B cell (primary cell): ENCODE measurements at regions not wholly inside any gene's neighbourhood (a gene's known extent, or its start where the extent isn't known, plus 50 kb on each side); places are given as distances from the start of the nearest gene placed in this dataset.

Experiments
- ATAC-seq: fragments of 200-7000 bp; cut with Tn5 transposase; one replicate; pipeline ENCODE4 v1.10.0; 2021; ENCODE audit warnings: low read depth, mild to moderate bottlenecking, moderate number of reproducible peaks, moderate library complexity
- CTCF ChIA-PET: fragments of 350-600 bp; sonication (Branson Sonifier 250); formaldehyde crosslinking; loops from one replicate; lab custom pipeline; 2021; ENCODE audit warnings: antibody characterized with exemption, inconsistent platforms; lab: Charles Lee
- POLR2A ChIA-PET: fragments of 350-600 bp; sonication (Branson Sonifier 250); formaldehyde crosslinking; loops from one replicate; lab custom pipeline; 2021; ENCODE audit warnings: antibody characterized with exemption; lab: Charles Lee
- DNase-seq: peaks from one replicate; pipeline ENCODE4 v3.0.0; 2013
- H2AFZ ChIP-seq: 2 replicates; pipeline ENCODE4 v1.6.1; 2012; ENCODE audit warnings: mild to moderate bottlenecking, low read depth, low read length; ENCODE audit not compliant: insufficient read depth, poor library complexity, severe bottlenecking
- H3K27ac ChIP-seq, 2 donors: 1 replicate in 1 of 2; 2 replicates in 1 of 2; pipeline ENCODE4 v1.5.1; 2012 to 2013; ENCODE audit warnings: low read length in 2 of 2, mild to moderate bottlenecking in 2 of 2, moderate library complexity in 1 of 2
- H3K27me3 ChIP-seq, 4 experiments: fragments of 200-600 bp in 1 of 4; sonication (generic) in 1 of 4; replicated peaks in 1 of 4; 1 replicate in 2 of 4; 2 replicates in 2 of 4; pipeline versions ENCODE4 v1.6.1 to v1.7.0; 2013 to 2016; ENCODE audit warnings: low read length in 3 of 4, mild to moderate bottlenecking in 2 of 4, mixed read lengths in 1 of 4, moderate library complexity in 1 of 4; ENCODE audit not compliant: insufficient read depth in 4 of 4, control insufficient read depth in 3 of 4; ENCODE audit errors: control extremely low read depth in 1 of 4
- H3K36me3 ChIP-seq, 2 experiments: replicated peaks in 1 of 2; 1 replicate in 1 of 2; 2 replicates in 1 of 2; pipeline versions ENCODE4 v1.6.1 to v1.7.1; 2013; ENCODE audit warnings: low read length in 1 of 2; ENCODE audit not compliant: insufficient read depth in 2 of 2, control insufficient read depth in 1 of 2; ENCODE audit errors: control extremely low read depth in 1 of 2, extremely low read depth in 1 of 2
- H3K4me1 ChIP-seq, 2 donors: fragments of 200-600 bp in 1 of 2; sonication (generic) in 1 of 2; 1 replicate in 1 of 2; 2 replicates in 1 of 2; pipeline versions ENCODE4 v1.5.1 to v1.6.1; 2013 to 2017; ENCODE audit warnings: low read length in 2 of 2; ENCODE audit not compliant: control insufficient read depth in 2 of 2, insufficient read depth in 2 of 2
- H3K4me2 ChIP-seq: replicated peaks from 2 replicates; pipeline ENCODE3; 2012; ENCODE audit warnings: mild to moderate bottlenecking, low read depth, low read length; ENCODE audit not compliant: poor library complexity, severe bottlenecking
- H3K4me3 ChIP-seq, 5 experiments: fragments of 200-600 bp in 1 of 5; sonication (generic) in 1 of 5; 1 replicate in 3 of 5; 2 replicates in 2 of 5; pipeline versions ENCODE4 v1.5.1 to v1.7.0; 2011 to 2016; ENCODE audit warnings: low read length in 4 of 5, mild to moderate bottlenecking in 4 of 5, low read depth in 2 of 5, control low read depth in 1 of 5, moderate library complexity in 1 of 5; ENCODE audit not compliant: insufficient read depth in 1 of 5; ENCODE audit errors: control extremely low read depth in 1 of 5, extremely low read depth in 1 of 5
- H3K79me2 ChIP-seq: fragments of 200-600 bp; sonication (generic); one replicate; pipeline ENCODE4 v1.6.0; 2016; ENCODE audit warnings: low read length; ENCODE audit not compliant: control insufficient read depth, insufficient read depth
- H3K9ac ChIP-seq: fragments of 200-600 bp; sonication (generic); 2 replicates; pipeline ENCODE4 v1.6.1; 2017; ENCODE audit warnings: mild to moderate bottlenecking, low read length, moderate library complexity
- H3K9me3 ChIP-seq, 3 donors: one replicate each; pipeline versions ENCODE4 v1.6.1 to v1.7.1; 2013; ENCODE audit warnings: low read length in 2 of 3; ENCODE audit not compliant: control insufficient read depth in 2 of 3, insufficient read depth in 1 of 3; ENCODE audit errors: control extremely low read depth in 1 of 3
- H4K20me1 ChIP-seq: 2 replicates; pipeline ENCODE4 v1.6.0; 2012; ENCODE audit warnings: mild to moderate bottlenecking, low read length; ENCODE audit not compliant: insufficient read depth, control insufficient read depth, poor library complexity, severe bottlenecking
- H3K27ac Mint-ChIP-seq: one replicate; pipeline ENCODE4 v1.8.0; 2021; ENCODE audit warnings: mixed read lengths
- H3K27me3 Mint-ChIP-seq: one replicate; pipeline ENCODE4 v1.8.0; 2021; ENCODE audit warnings: mixed read lengths
- H3K4me1 Mint-ChIP-seq: one replicate; pipeline ENCODE4 v1.8.0; 2021; ENCODE audit warnings: mixed read lengths
- H3K4me3 Mint-ChIP-seq: one replicate; pipeline ENCODE4 v1.8.0; 2021; ENCODE audit warnings: mixed read lengths
- H3K9me3 Mint-ChIP-seq: one replicate; pipeline ENCODE4 v1.8.0; 2022; ENCODE audit warnings: mixed read lengths; ENCODE audit not compliant: insufficient read depth
- EZH2 ChIP-seq: IDR thresholded peaks from 2 replicates; pipeline ENCODE4 v1.6.1; 2012; ENCODE audit warnings: borderline replicate concordance, low read depth, mild to moderate bottlenecking, moderate library complexity, low read length; ENCODE audit not compliant: insufficient read depth, poor library complexity, severe bottlenecking
- WGBS: methylation state at CpG from one replicate; pipeline ENCODE4 v1.1.5; 2013; ENCODE audit warnings: missing lambda C conversion rate; ENCODE audit not compliant: insufficient coverage; 5-methylcytosine and 5-hydroxymethylcytosine counted together
- intact Hi-C: fragments of 100-400 bp; cut with micrococcal nuclease; formaldehyde crosslinking; loops from one replicate; pipeline ENCODE4 v1.10.0; 2022

DNA sequence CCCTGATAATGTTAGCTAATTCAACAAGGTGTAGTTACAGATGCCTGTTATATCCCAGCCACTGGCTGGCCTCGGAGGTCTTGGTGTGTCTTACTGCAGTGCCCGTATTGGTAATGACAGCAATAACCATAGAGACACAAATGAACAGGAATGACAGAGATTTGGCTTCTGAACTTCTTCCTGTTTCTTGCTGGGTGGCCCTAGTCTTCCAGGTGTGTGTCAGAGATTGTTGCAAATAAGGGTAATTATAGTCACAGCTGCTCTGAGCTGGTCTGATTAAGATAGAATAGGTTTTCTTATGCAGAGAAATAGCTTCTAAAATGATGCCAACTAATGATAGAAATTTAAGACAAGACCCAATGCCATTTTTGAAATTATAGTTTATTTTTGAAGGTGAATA, 64.1 kb upstream of the MAD2L1 start:
- Histone ChIP-seq H3K79me2 (no peaks in the 10 kb centered on the region), H3K9ac (no peak overlapping the region), H4K20me1 (no peaks in the 10 kb centered on the region), H3K4me1 (no peaks in the 10 kb centered on the region), H3K4me3 (no peak overlapping the region), H3K27ac (no peak overlapping the region), H3K4me2 (no peak overlapping the region), H2AFZ (no peak overlapping the region), H3K9me3 (no peaks in the 10 kb centered on the region), H3K27me3 (no peaks in the 10 kb centered on the region), H3K36me3 (no peaks in the 10 kb centered on the region)
- intact Hi-C loops, result no loop called here
- CTCF ChIA-PET, result no interaction called here
- TF ChIP-seq EZH2, result no peak
- Mint-ChIP-seq H3K9me3 (no peaks in the 10 kb centered on the region), H3K27ac (no peak overlapping the region), H3K4me1 (no peaks in the 10 kb centered on the region), H3K27me3 (no peaks in the 10 kb centered on the region), H3K4me3 (no peak overlapping the region)
- POLR2A ChIA-PET, result no interaction called here
- no peak for DNase-seq
- 20% methylated on average over 2 of the region's 2 CpGs for WGBS
- ATAC-seq, result no peak
